H1 (cell line): ENCODE measurements at regions not wholly inside any gene's neighbourhood (a gene's known extent, or its start where the extent isn't known, plus 50 kb on each side); places are given as distances from the start of the nearest gene placed in this dataset.

Source experiments
- CTCF ChIA-PET: fragments of 300-600 bp; sonication (Branson Sonifier 250); formaldehyde crosslinking; loops from one replicate; lab custom pipeline; 2021; ENCODE audit not compliant: partially characterized antibody; lab: Charles Lee
- POLR2A ChIA-PET: fragments of 300-600 bp; sonication (Branson Sonifier 250); formaldehyde crosslinking; loops from one replicate; lab custom pipeline; 2021; ENCODE audit warnings: inconsistent platforms; ENCODE audit not compliant: partially characterized antibody; lab: Charles Lee
- DNase-seq, 2 experiments: peaks; one replicate each; pipeline versions ENCODE4 v3.0.0 to v3.0.0-alpha.2; 2010 to 2022; ENCODE audit warnings: low spot score in 2 of 2, low read depth in 1 of 2, mixed read lengths in 1 of 2
- FAIRE-seq: peaks from 2 replicates; lab custom pipeline; 2011; peaks lifted over from hg19 to GRCh38; lab: Jason Lieb, UNC
- H2AFZ ChIP-seq: 2 replicates; pipeline ENCODE4 v1.8.1; 2012; ENCODE audit warnings: low read length, inconsistent platforms
- H2AK5ac ChIP-seq: 2 replicates; pipeline ENCODE4 v1.6.1; 2013; ENCODE audit warnings: low read depth, low read length
- H2BK120ac ChIP-seq: replicated peaks from 2 replicates; pipeline ENCODE3; 2013; ENCODE audit warnings: low read depth, low read length, inconsistent platforms
- H2BK12ac ChIP-seq: 2 replicates; pipeline ENCODE4 v1.6.1; 2013; ENCODE audit warnings: low read depth, low read length
- H2BK15ac ChIP-seq: 2 replicates; pipeline ENCODE4 v1.6.1; 2013; ENCODE audit warnings: low read length
- H2BK20ac ChIP-seq: 2 replicates; pipeline ENCODE4 v1.6.1; 2013; ENCODE audit warnings: low read length
- H2BK5ac ChIP-seq: 2 replicates; pipeline ENCODE4 v1.6.1; 2013; ENCODE audit warnings: low read depth, low read length
- H3K14ac ChIP-seq: 2 replicates; pipeline ENCODE4 v1.6.1; 2013; ENCODE audit warnings: inconsistent platforms; ENCODE audit not compliant: insufficient read length
- H3K18ac ChIP-seq: 2 replicates; pipeline ENCODE4 v1.6.1; 2013; ENCODE audit warnings: low read length; ENCODE audit errors: extremely low read depth
- H3K23ac ChIP-seq: 2 replicates; pipeline ENCODE4 v1.6.1; 2013; ENCODE audit warnings: inconsistent platforms; ENCODE audit not compliant: insufficient read length
- H3K23me2 ChIP-seq: 2 replicates; pipeline ENCODE4 v1.6.1; 2013; ENCODE audit warnings: low read depth, low read length
- H3K27ac ChIP-seq: 2 replicates; pipeline ENCODE4 v1.6.1; 2011; ENCODE audit warnings: low read depth, low read length, inconsistent platforms
- H3K27me3 ChIP-seq, 4 experiments: replicated peaks in 1 of 4; 1 replicate in 1 of 4; 2 replicates in 3 of 4; pipeline versions ENCODE4 v1.6.1 to v1.8.1; 2011 to 2013; ENCODE audit warnings: low read length in 3 of 4, mild to moderate bottlenecking in 3 of 4, inconsistent platforms in 2 of 4, mixed read lengths in 2 of 4, moderate library complexity in 1 of 4; ENCODE audit not compliant: control insufficient read depth in 3 of 4, insufficient read depth in 3 of 4; ENCODE audit errors: extremely low read depth in 1 of 4
- H3K36me3 ChIP-seq, 4 experiments: 2 replicates each; pipeline versions ENCODE4 v1.6.1 to v1.8.1; 2011 to 2013; ENCODE audit warnings: mild to moderate bottlenecking in 4 of 4, low read length in 3 of 4, moderate library complexity in 2 of 4, control low read depth in 1 of 4, inconsistent platforms in 1 of 4; ENCODE audit not compliant: insufficient read depth in 4 of 4, control insufficient read depth in 2 of 4
- H3K4ac ChIP-seq: replicated peaks from 2 replicates; pipeline ENCODE3; 2013; ENCODE audit warnings: low read length, low read depth, mixed read lengths, inconsistent platforms; ENCODE audit not compliant: insufficient read length
- H3K4me1 ChIP-seq, 4 experiments: replicated peaks in 1 of 4; 1 replicate in 1 of 4; 2 replicates in 3 of 4; pipeline versions ENCODE4 v1.6.1 to v1.8.1; 2011 to 2013; ENCODE audit warnings: low read length in 3 of 4, inconsistent platforms in 2 of 4, mixed read lengths in 1 of 4; ENCODE audit not compliant: insufficient read depth in 4 of 4, control insufficient read depth in 3 of 4
- H3K4me2 ChIP-seq, 2 experiments: 2 replicates each; pipeline versions ENCODE4 v1.6.1 to v1.8.1; 2011 to 2013; ENCODE audit warnings: low read depth in 2 of 2, low read length in 2 of 2, control low read depth in 1 of 2, inconsistent platforms in 1 of 2, mild to moderate bottlenecking in 1 of 2; ENCODE audit not compliant: insufficient read depth in 1 of 2
- H3K4me3 ChIP-seq, 4 experiments: fragments of 200-600, 300-600 bp in 1 of 4; sonication (generic), shearing (Covaris generic), sonication (Bioruptor Twin) in 1 of 4; 2 replicates each; pipeline versions ENCODE4 v1.5.1 to v1.8.1; 2011 to 2016; ENCODE audit warnings: low read length in 4 of 4, low read depth in 3 of 4, control low read depth in 2 of 4, inconsistent platforms in 2 of 4, mild to moderate bottlenecking in 2 of 4, mixed read lengths in 1 of 4, moderate library complexity in 1 of 4; ENCODE audit not compliant: insufficient read depth in 2 of 4; ENCODE audit errors: extremely low read depth in 1 of 4
- H3K56ac ChIP-seq: replicated peaks from 2 replicates; pipeline ENCODE3; 2013; ENCODE audit warnings: low read depth, mild to moderate bottlenecking, mixed read lengths, low read length, inconsistent platforms; ENCODE audit not compliant: insufficient read length
- H3K79me1 ChIP-seq: 2 replicates; pipeline ENCODE4 v1.6.1; 2013; ENCODE audit warnings: low read depth, low read length, control low read depth
- H3K79me2 ChIP-seq, 2 experiments: 2 replicates each; pipeline versions ENCODE4 v1.6.1 to v1.8.1; 2012 to 2013; ENCODE audit warnings: low read length in 2 of 2, mild to moderate bottlenecking in 2 of 2, inconsistent platforms in 1 of 2; ENCODE audit not compliant: insufficient read depth in 2 of 2, control insufficient read depth in 1 of 2
- H3K9ac ChIP-seq, 4 experiments: replicated peaks in 1 of 4; 1 replicate in 1 of 4; 2 replicates in 3 of 4; pipeline versions ENCODE4 v1.6.1 to v1.8.1; 2011 to 2013; ENCODE audit warnings: low read depth in 3 of 4, low read length in 3 of 4, control low read depth in 2 of 4, mild to moderate bottlenecking in 2 of 4, moderate library complexity in 2 of 4, inconsistent platforms in 1 of 4; ENCODE audit errors: extremely low read depth in 1 of 4
- H3K9me3 ChIP-seq, 2 experiments: 2 replicates each; pipeline versions ENCODE4 v1.6.1 to v1.8.1; 2012 to 2013; ENCODE audit warnings: mild to moderate bottlenecking in 2 of 2, moderate library complexity in 2 of 2, control low read depth in 1 of 2, inconsistent platforms in 1 of 2, low read depth in 1 of 2, low read length in 1 of 2, mixed read lengths in 1 of 2; ENCODE audit not compliant: insufficient read depth in 2 of 2
- H4K20me1 ChIP-seq, 2 experiments: replicated peaks in 1 of 2; 2 replicates each; pipeline versions ENCODE3 to v1.8.1; 2011 to 2013; ENCODE audit warnings: inconsistent platforms in 2 of 2, low read length in 2 of 2, mild to moderate bottlenecking in 1 of 2; ENCODE audit not compliant: insufficient read depth in 2 of 2, control insufficient read depth in 1 of 2
- H4K5ac ChIP-seq: 2 replicates; pipeline ENCODE4 v1.6.1; 2013; ENCODE audit warnings: low read length, low read depth, mixed read lengths, inconsistent platforms; ENCODE audit not compliant: insufficient read length
- H4K8ac ChIP-seq: 2 replicates; pipeline ENCODE4 v1.8.0; 2013; ENCODE audit warnings: mild to moderate bottlenecking, moderate library complexity, low read length, inconsistent platforms; ENCODE audit not compliant: insufficient read depth; ENCODE audit errors: extremely low read depth
- H4K91ac ChIP-seq: replicated peaks from 2 replicates; pipeline ENCODE3; 2013; ENCODE audit warnings: low read length, mixed read lengths, inconsistent platforms; ENCODE audit not compliant: insufficient read length
- ASH2L ChIP-seq: fragments of 200-600, 300-600 bp; sonication (generic); IDR thresholded peaks from one replicate; pipeline ENCODE4 v1.7.1; 2017; ENCODE audit warnings: low read length
- CREB1 ChIP-seq: IDR thresholded peaks from 2 replicates; pipeline ENCODE4 v1.6.1; 2012; ENCODE audit warnings: inconsistent platforms
- CTCF ChIP-seq, 3 experiments: IDR thresholded peaks; 1 replicate in 2 of 3; 2 replicates in 1 of 3; pipeline versions ENCODE4 v1.5.1 to v1.6.1; 2011; ENCODE audit warnings: low read length in 3 of 3, mild to moderate bottlenecking in 3 of 3, inconsistent platforms in 2 of 3, low read depth in 1 of 3, moderate library complexity in 1 of 3; ENCODE audit not compliant: insufficient read depth in 1 of 3; ENCODE audit errors: control extremely low read depth in 1 of 3
- POU5F1 ChIP-seq: IDR thresholded peaks from 2 replicates; pipeline ENCODE4 v1.6.1; 2011; ENCODE audit warnings: low read depth, mild to moderate bottlenecking, low read length, moderate library complexity
- RAD21 ChIP-seq, 2 experiments: IDR thresholded peaks in 1 of 2; conservative IDR thresholded peaks in 1 of 2; 2 replicates each; pipeline ENCODE4 v1.6.1; 2011; ENCODE audit warnings: low read depth in 2 of 2, low read length in 2 of 2, improper control_type of control experiment in 1 of 2, inconsistent platforms in 1 of 2, mild to moderate bottlenecking in 1 of 2, moderate library complexity in 1 of 2
- RFX5 ChIP-seq: IDR thresholded peaks from 2 replicates; pipeline ENCODE4 v1.6.1; 2011; ENCODE audit warnings: low read depth, low read length, improper control_type of control experiment, borderline replicate concordance
- RNF2 ChIP-seq: fragments of 200-900, 300-1000 bp; sonication (generic); IDR thresholded peaks from 2 replicates; pipeline ENCODE4 v1.7.1; 2016; ENCODE audit warnings: borderline replicate concordance, low read depth, mild to moderate bottlenecking, antibody characterized with exemption, low read length; ENCODE audit not compliant: poor library complexity, severe bottlenecking; ENCODE audit errors: missing control alignments
- SP4 ChIP-seq: IDR thresholded peaks from 2 replicates; pipeline ENCODE4 v1.6.1; 2012; ENCODE audit warnings: low read length, inconsistent platforms
- SRF ChIP-seq: IDR thresholded peaks from 2 replicates; pipeline ENCODE4 v1.6.1; 2011; ENCODE audit warnings: mild to moderate bottlenecking, low read depth, low read length, moderate library complexity
- ZNF274 ChIP-seq: IDR thresholded peaks from 2 replicates; pipeline ENCODE4 v1.7.0; 2012; ENCODE audit warnings: low read length, borderline replicate concordance; ENCODE audit errors: extremely low read depth
- WGBS, 2 experiments: shearing (Covaris generic) in 1 of 2; methylation state at CpG; one replicate each; pipeline versions ENCODE4 v1.1.6 to v1.1.7; 2013 to 2015; ENCODE audit warnings: low lambda C conversion rate in 2 of 2, mixed read lengths in 2 of 2, inconsistent platforms in 1 of 2, low coverage in 1 of 2, missing lambda C conversion rate in 1 of 2; ENCODE audit not compliant: insufficient replicate concordance in 2 of 2, insufficient coverage in 1 of 2, insufficient read length in 1 of 2; ENCODE audit errors: extremely low coverage in 1 of 2, missing lambda C conversion rate in 1 of 2; 5-methylcytosine and 5-hydroxymethylcytosine counted together

DNA sequence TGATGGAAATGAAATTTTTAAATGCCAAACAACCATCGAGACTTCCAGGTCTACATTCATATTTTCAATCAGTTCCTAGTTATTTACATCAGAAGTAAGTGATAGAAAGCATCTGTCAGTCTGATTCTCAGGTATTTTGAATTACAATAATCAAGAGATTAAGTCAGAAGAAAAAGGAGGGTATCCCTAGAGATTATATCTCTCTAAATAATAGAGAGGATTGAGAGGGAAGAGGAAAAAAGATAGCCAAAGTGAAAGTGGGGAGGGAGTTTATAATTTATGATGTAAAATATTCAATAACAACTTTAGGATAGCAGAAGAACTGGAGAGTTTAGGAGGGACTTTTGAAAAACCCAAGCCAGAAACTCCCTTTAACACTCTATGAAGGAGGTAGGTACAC is 400.2 kb downstream of the EFNA5 start:
- no peak overlapping the region for H4K91ac ChIP-seq
- H4K8ac ChIP-seq, result no peak overlapping the region
- H3K23ac ChIP-seq, result no peak overlapping the region
- no peak for TF ChIP-seq CREB1
- no peak for TF ChIP-seq CTCF (IDR thresholded peaks at IDR 0.05; ENCODE audit: control extremely low read depth in 1 of 3, insufficient read depth in 1 of 3, low read depth in 1 of 3, low read length in 3 of 3)
- TF ChIP-seq RNF2, result no peak
- no peak for TF ChIP-seq SP4
- TF ChIP-seq ASH2L, result no peak
- TF ChIP-seq POU5F1, result no peak
- no peak for TF ChIP-seq RFX5
- no peak for TF ChIP-seq RAD21 (IDR thresholded peaks at IDR 0.05 in 1 of 2, conservative IDR thresholded peaks at IDR 0.05 in 1 of 2; ENCODE audit: low read depth in 2 of 2, low read length in 2 of 2)
- no peak for TF ChIP-seq SRF
- no peak for TF ChIP-seq ZNF274
- H3K4me3 ChIP-seq, result no peak overlapping the region
- no peak overlapping the region; the same call in 1 of the 2 replicates for H3K18ac ChIP-seq
- no peak overlapping the region for H3K9ac ChIP-seq
- FAIRE-seq (no peak), DNase-seq (no peak)
- H3K27me3 ChIP-seq, result no peaks in the 10 kb centered on the region
- peaks cover 0 to 5% (median under 1%) of the 10 kb centered on the region in 4 experiments; a peak in 1 of 7 replicates for H3K4me1 ChIP-seq
- H2BK120ac ChIP-seq, result no peak overlapping the region
- H3K56ac ChIP-seq, result no peak overlapping the region
- H2AK5ac ChIP-seq, result no peak overlapping the region
- no peak overlapping the region for H4K5ac ChIP-seq
- no peaks in the 10 kb centered on the region for H3K79me1 ChIP-seq
- no peak overlapping the region for H2BK12ac ChIP-seq
- H3K4me2 ChIP-seq, result no peak overlapping the region
- CTCF ChIA-PET, result interaction anchor here (1.0 kb wide), 1 partner anchor 17 kb away, joined by 4 read pairs; no protein-coding TSS in a partner anchor
- POLR2A ChIA-PET, result no interaction called here
- H2BK5ac ChIP-seq, result no peak overlapping the region
- H3K14ac ChIP-seq, result no peak overlapping the region
- H2BK15ac ChIP-seq, result no peak overlapping the region
- H3K36me3 ChIP-seq, result no peaks in the 10 kb centered on the region
- no peaks in the 10 kb centered on the region for H4K20me1 ChIP-seq
- no peak overlapping the region for H3K4ac ChIP-seq
- H2AFZ ChIP-seq, result no peak overlapping the region
- H3K9me3 ChIP-seq, result no peaks in the 10 kb centered on the region
- H3K23me2 ChIP-seq, result no peaks in the 10 kb centered on the region
- 75% methylated on average over 1 of the region's 1 CpG; no CpG with 5 or more reads in 1 of the 2 experiments for WGBS, 2 experiments
- H3K79me2 ChIP-seq, result no peaks in the 10 kb centered on the region
- no peak overlapping the region for H2BK20ac ChIP-seq
- H3K27ac ChIP-seq, result no peak overlapping the region
